Natural killer cell (primary cell): ENCODE measurements at regions not wholly inside any gene's neighbourhood (a gene's known extent, or its start where the extent isn't known, plus 50 kb on each side); places are given as distances from the start of the nearest gene placed in this dataset.

Source experiments
- ATAC-seq, 3 donors: fragments of 150-1000 bp in 2 of 3; fragments of 200-7000 bp in 1 of 3; cut with Tn5 transposase; 1 replicate in 1 of 3; 2 replicates in 2 of 3; pipeline ENCODE4 v1.10.0; 2021; ENCODE audit warnings: mild to moderate bottlenecking in 2 of 3, moderate library complexity in 2 of 3
- DNase-seq, 2 donors: peaks; one replicate each; pipeline versions ENCODE4 v3.0.0 to v3.0.0-alpha.2; 2013 to 2021; ENCODE audit warnings: mixed read lengths in 1 of 2
- H3K27ac ChIP-seq: one replicate; pipeline ENCODE4 v1.5.1; 2013; ENCODE audit warnings: mild to moderate bottlenecking, low read length
- H3K27me3 ChIP-seq: one replicate; pipeline ENCODE4 v1.6.1; 2013; ENCODE audit warnings: low read length; ENCODE audit not compliant: control insufficient read depth, insufficient read depth
- H3K36me3 ChIP-seq: one replicate; pipeline ENCODE4 v1.6.1; 2013; ENCODE audit warnings: low read length; ENCODE audit not compliant: control insufficient read depth, insufficient read depth
- H3K4me1 ChIP-seq: one replicate; pipeline ENCODE4 v1.6.1; 2013; ENCODE audit warnings: low read length; ENCODE audit not compliant: control insufficient read depth, insufficient read depth
- H3K4me3 ChIP-seq: one replicate; pipeline ENCODE4 v1.5.1; 2013; ENCODE audit warnings: low read length
- H3K9me3 ChIP-seq: one replicate; pipeline ENCODE4 v1.6.1; 2013; ENCODE audit warnings: low read length; ENCODE audit not compliant: control insufficient read depth, insufficient read depth
- H3K27ac Mint-ChIP-seq, 2 donors: one replicate each; pipeline ENCODE4 v1.8.0; 2022; ENCODE audit warnings: mild to moderate bottlenecking in 2 of 2, mixed read lengths in 2 of 2, moderate library complexity in 1 of 2
- H3K27me3 Mint-ChIP-seq, 2 donors: one replicate each; pipeline ENCODE4 v1.8.0; 2022; ENCODE audit warnings: low read depth in 2 of 2, mixed read lengths in 2 of 2
- H3K36me3 Mint-ChIP-seq: one replicate; pipeline ENCODE4 v1.8.0; 2022; ENCODE audit warnings: mixed read lengths
- H3K4me1 Mint-ChIP-seq, 2 donors: one replicate each; pipeline ENCODE4 v1.8.0; 2022; ENCODE audit warnings: mixed read lengths in 2 of 2
- H3K4me3 Mint-ChIP-seq: one replicate; pipeline ENCODE4 v1.8.0; 2022; ENCODE audit warnings: mild to moderate bottlenecking, moderate library complexity, mixed read lengths
- H3K9me3 Mint-ChIP-seq, 2 donors: one replicate each; pipeline ENCODE4 v1.8.0; 2022; ENCODE audit warnings: mixed read lengths in 2 of 2
- WGBS: methylation state at CpG from one replicate; pipeline ENCODE4 v1.1.7; 2013; ENCODE audit warnings: missing lambda C conversion rate; ENCODE audit not compliant: insufficient coverage; 5-methylcytosine and 5-hydroxymethylcytosine counted together
- intact Hi-C: fragments of 100-400 bp; cut with micrococcal nuclease; formaldehyde crosslinking; loops from one replicate; pipeline ENCODE4 v1.14.2; 2022
- TF ChIP-seq, protein P1 (sequence below): fragments of 200-600 bp; IDR thresholded peaks from one replicate; pipeline ENCODE4 v1.8.0; 2022; ENCODE audit warnings: antibody characterized with exemption

DNA sequence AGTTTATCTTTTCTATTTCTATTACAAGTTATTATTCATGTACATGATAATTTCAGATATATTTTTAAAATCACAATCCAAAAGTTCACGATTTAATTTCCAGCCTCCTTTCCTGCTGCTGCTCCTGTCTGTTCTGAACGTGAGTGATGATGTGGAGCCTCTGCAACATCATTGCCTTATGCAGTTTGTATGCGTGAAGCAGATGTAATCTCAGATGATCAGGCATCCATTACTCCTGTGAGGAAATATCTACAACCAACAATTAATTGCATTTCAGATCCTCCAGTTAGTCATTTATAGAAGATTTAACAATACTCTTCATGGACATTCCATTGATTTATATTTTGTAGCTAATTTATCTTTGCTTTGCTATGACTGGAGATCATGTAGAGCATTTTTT is 668.7 kb upstream of the EPHA5 start:
- intact Hi-C loops = no loop called here
- H3K4me1 ChIP-seq = no peaks in the 10 kb centered on the region
- peaks cover 2% of the 10 kb centered on the region for H3K9me3 ChIP-seq
- H3K36me3 ChIP-seq = no peaks in the 10 kb centered on the region
- Mint-ChIP-seq H3K36me3 (no peaks in the 10 kb centered on the region), H3K4me1 (no peaks in the 10 kb centered on the region), H3K9me3 (peaks cover 6 to 14% of the 10 kb centered on the region in 2 donors), H3K27ac (no peak overlapping the region), H3K4me3 (no peak overlapping the region), H3K27me3 (no peaks in the 10 kb centered on the region)
- no peak for DNase-seq
- TF ChIP-seq, protein P1, sequence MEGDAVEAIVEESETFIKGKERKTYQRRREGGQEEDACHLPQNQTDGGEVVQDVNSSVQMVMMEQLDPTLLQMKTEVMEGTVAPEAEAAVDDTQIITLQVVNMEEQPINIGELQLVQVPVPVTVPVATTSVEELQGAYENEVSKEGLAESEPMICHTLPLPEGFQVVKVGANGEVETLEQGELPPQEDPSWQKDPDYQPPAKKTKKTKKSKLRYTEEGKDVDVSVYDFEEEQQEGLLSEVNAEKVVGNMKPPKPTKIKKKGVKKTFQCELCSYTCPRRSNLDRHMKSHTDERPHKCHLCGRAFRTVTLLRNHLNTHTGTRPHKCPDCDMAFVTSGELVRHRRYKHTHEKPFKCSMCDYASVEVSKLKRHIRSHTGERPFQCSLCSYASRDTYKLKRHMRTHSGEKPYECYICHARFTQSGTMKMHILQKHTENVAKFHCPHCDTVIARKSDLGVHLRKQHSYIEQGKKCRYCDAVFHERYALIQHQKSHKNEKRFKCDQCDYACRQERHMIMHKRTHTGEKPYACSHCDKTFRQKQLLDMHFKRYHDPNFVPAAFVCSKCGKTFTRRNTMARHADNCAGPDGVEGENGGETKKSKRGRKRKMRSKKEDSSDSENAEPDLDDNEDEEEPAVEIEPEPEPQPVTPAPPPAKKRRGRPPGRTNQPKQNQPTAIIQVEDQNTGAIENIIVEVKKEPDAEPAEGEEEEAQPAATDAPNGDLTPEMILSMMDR = no peak
- H3K27me3 ChIP-seq = no peaks in the 10 kb centered on the region
- H3K27ac ChIP-seq = no peak overlapping the region
- H3K4me3 ChIP-seq = no peak overlapping the region
- no peak for ATAC-seq
- 95% methylated on average over 3 of the region's 3 CpGs for WGBS

DNA sequence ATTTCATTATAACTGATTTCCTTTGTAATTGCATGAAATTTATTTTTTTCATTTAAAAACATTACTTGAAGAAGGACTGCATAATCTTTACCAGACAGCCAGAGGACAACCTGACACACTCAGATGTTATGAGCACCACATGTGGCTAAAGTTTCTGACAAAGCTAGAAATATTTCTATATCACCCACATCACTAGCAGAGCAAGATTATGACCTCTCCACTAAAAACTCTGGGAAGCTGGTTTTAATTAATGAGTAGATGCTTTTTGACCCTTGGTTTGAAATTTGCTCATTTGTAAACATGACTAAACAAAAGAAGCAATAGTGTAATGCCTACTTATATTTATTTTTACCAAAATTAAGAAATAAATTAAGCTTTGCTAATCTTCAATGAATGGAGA is 661.5 kb upstream of the EPHA5 start:
- Mint-ChIP-seq H3K27ac (no peak overlapping the region), H3K27me3 (no peaks in the 10 kb centered on the region), H3K9me3 (peaks cover 11 to 21% of the 10 kb centered on the region in 2 donors), H3K4me1 (no peaks in the 10 kb centered on the region), H3K4me3 (no peak overlapping the region), H3K36me3 (no peaks in the 10 kb centered on the region)
- TF ChIP-seq, protein P1 = no peak
- Histone ChIP-seq H3K36me3 (no peaks in the 10 kb centered on the region), H3K4me1 (no peaks in the 10 kb centered on the region), H3K4me3 (no peak overlapping the region), H3K27ac (no peak overlapping the region), H3K27me3 (no peaks in the 10 kb centered on the region), H3K9me3 (no peaks in the 10 kb centered on the region)
- intact Hi-C loops = no loop called here
- DNase-seq (no peak), ATAC-seq (no peak)

DNA sequence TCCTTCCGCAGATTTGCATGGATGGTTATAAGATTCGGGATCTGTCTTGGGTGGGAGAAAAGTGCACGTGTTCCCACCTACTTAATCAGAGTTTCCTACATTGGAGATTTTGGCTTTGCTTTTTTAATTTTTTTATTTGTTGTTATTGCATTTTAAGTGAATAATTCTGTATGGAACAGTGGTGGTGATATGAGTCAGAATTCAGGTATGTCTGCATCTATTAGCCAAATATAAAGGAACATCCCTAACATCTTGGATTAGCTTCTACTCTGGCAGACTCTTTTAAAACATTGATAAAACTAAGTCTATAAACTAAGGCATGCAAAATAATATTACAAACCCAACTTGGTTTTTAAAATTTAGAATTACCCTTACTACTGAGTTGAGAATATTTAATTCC is 659.8 kb upstream of the EPHA5 start:
- Histone ChIP-seq H3K4me3 (no peak overlapping the region), H3K27ac (no peak overlapping the region), H3K4me1 (no peaks in the 10 kb centered on the region), H3K9me3 (no peaks in the 10 kb centered on the region), H3K27me3 (no peaks in the 10 kb centered on the region), H3K36me3 (no peaks in the 10 kb centered on the region)
- H3K4me1 Mint-ChIP-seq = no peaks in the 10 kb centered on the region
- H3K27ac Mint-ChIP-seq = no peak overlapping the region
- H3K9me3 Mint-ChIP-seq = peaks cover 8 to 23% of the 10 kb centered on the region in 2 donors
- no peak overlapping the region for H3K4me3 Mint-ChIP-seq
- intact Hi-C loops = no loop called here
- DNase-seq = no peak
- no peak for ATAC-seq
- no peaks in the 10 kb centered on the region for H3K27me3 Mint-ChIP-seq
- H3K36me3 Mint-ChIP-seq = no peaks in the 10 kb centered on the region
- TF ChIP-seq, protein P1 = no peak
- 94% methylated on average over 2 of the region's 3 CpGs for WGBS

DNA sequence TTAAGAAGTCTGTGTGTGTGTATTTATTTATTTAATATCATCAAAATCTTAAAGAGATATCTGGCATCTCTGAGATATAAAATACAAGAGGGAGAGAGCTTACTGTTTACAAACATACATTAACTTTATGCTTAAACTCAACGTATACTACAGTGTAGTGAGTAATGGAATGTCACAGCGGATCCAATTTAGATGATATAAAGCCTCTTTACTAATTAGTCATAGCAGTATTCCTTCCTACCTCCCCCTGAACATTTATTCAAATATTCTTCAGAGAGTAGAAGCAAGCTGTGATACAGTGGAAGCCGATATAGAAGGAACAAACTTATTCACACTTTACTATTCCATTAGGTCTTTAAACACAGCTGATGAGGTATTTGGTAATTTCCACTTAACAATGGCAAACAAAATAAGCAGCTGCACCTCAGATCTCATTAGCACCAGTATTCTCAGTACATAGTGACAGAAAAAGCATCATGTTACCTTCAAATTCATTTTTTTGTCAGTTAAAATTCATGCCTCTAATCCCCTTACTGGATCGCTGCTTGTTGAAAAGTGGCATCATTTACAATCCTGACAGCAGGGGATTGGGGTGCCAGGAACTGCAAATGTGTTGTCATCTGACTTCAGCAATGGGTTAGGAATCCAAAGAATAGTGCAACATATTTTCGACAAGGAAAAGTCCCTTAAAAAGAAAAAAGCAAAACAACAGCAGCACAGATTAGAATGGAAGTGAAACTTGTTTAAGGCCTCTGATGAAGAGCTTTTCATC is 658.7 kb upstream of the EPHA5 start:
- no peaks in the 10 kb centered on the region for H3K9me3 ChIP-seq
- no peak for ATAC-seq
- intact Hi-C loops = no loop called here

More for the DNA sequence above, 658.7 kb upstream of the EPHA5 start:
- Mint-ChIP-seq H3K4me1 (no peaks in the 10 kb centered on the region), H3K9me3 (peaks cover 8 to 18% of the 10 kb centered on the region in 2 donors), H3K36me3 (no peaks in the 10 kb centered on the region), H3K27ac (no peak overlapping the region), H3K27me3 (no peaks in the 10 kb centered on the region), H3K4me3 (no peak overlapping the region)
- no peak for DNase-seq
- H3K4me1 ChIP-seq = no peaks in the 10 kb centered on the region
- H3K27me3 ChIP-seq = no peaks in the 10 kb centered on the region
- 35% methylated on average over 2 of the region's 5 CpGs for WGBS
- TF ChIP-seq, protein P1 = no peak
- H3K27ac ChIP-seq = no peak overlapping the region
- no peaks in the 10 kb centered on the region for H3K36me3 ChIP-seq
- no peak overlapping the region for H3K4me3 ChIP-seq
